H1 (cell line): ENCODE measurements at regions not wholly inside any gene's neighbourhood (a gene's known extent, or its start where the extent isn't known, plus 50 kb on each side); places are given as distances from the start of the nearest gene placed in this dataset.

Experiments used
- POLR2A ChIP-seq, 2 experiments: IDR thresholded peaks; 1 replicate in 1 of 2; 2 replicates in 1 of 2; pipeline ENCODE4 v1.6.1; 2011; ENCODE audit warnings: low read depth in 2 of 2, low read length in 2 of 2, mild to moderate bottlenecking in 2 of 2; ENCODE audit errors: control extremely low read depth in 1 of 2
- RAD21 ChIP-seq, 2 experiments: IDR thresholded peaks in 1 of 2; conservative IDR thresholded peaks in 1 of 2; 2 replicates each; pipeline ENCODE4 v1.6.1; 2011; ENCODE audit warnings: low read depth in 2 of 2, low read length in 2 of 2, improper control_type of control experiment in 1 of 2, inconsistent platforms in 1 of 2, mild to moderate bottlenecking in 1 of 2, moderate library complexity in 1 of 2
- ZNF274 ChIP-seq: IDR thresholded peaks from 2 replicates; pipeline ENCODE4 v1.7.0; 2012; ENCODE audit warnings: low read length, borderline replicate concordance; ENCODE audit errors: extremely low read depth
- TF ChIP-seq, protein P1 (sequence below), 3 experiments: IDR thresholded peaks; 1 replicate in 2 of 3; 2 replicates in 1 of 3; pipeline versions ENCODE4 v1.5.1 to v1.6.1; 2011; ENCODE audit warnings: low read length in 3 of 3, mild to moderate bottlenecking in 3 of 3, inconsistent platforms in 2 of 3, low read depth in 1 of 3, moderate library complexity in 1 of 3; ENCODE audit not compliant: insufficient read depth in 1 of 3; ENCODE audit errors: control extremely low read depth in 1 of 3
- TF ChIP-seq, protein P2 (sequence below): IDR thresholded peaks from 2 replicates; pipeline ENCODE4 v1.6.1; 2011; ENCODE audit warnings: low read length, improper control_type of control experiment

DNA sequence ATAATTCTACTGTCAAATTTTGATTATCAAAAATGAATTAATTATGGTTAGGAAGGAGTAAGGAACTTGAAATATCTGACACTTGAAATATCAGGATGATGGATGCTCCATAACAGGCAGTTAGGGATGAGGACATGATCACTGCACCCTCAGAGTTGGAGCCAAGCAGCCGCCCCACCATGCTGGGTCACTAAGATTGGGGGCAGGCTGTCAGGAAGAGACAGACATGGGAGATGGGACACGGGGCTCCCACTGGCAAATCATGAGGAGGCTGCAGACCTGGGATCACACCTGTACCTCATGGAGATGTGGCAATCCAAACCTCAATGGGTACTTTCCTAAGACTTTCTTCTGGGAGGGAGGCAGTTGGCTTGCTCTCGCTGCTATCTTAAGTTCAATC is 982.0 kb upstream of the ZEB2 start:
- TF ChIP-seq, protein P1, sequence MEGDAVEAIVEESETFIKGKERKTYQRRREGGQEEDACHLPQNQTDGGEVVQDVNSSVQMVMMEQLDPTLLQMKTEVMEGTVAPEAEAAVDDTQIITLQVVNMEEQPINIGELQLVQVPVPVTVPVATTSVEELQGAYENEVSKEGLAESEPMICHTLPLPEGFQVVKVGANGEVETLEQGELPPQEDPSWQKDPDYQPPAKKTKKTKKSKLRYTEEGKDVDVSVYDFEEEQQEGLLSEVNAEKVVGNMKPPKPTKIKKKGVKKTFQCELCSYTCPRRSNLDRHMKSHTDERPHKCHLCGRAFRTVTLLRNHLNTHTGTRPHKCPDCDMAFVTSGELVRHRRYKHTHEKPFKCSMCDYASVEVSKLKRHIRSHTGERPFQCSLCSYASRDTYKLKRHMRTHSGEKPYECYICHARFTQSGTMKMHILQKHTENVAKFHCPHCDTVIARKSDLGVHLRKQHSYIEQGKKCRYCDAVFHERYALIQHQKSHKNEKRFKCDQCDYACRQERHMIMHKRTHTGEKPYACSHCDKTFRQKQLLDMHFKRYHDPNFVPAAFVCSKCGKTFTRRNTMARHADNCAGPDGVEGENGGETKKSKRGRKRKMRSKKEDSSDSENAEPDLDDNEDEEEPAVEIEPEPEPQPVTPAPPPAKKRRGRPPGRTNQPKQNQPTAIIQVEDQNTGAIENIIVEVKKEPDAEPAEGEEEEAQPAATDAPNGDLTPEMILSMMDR (IDR thresholded peaks at IDR 0.05; ENCODE audit: control extremely low read depth in 1 of 3, insufficient read depth in 1 of 3, low read depth in 1 of 3, low read length in 3 of 3): no peak
- TF ChIP-seq, protein P2, sequence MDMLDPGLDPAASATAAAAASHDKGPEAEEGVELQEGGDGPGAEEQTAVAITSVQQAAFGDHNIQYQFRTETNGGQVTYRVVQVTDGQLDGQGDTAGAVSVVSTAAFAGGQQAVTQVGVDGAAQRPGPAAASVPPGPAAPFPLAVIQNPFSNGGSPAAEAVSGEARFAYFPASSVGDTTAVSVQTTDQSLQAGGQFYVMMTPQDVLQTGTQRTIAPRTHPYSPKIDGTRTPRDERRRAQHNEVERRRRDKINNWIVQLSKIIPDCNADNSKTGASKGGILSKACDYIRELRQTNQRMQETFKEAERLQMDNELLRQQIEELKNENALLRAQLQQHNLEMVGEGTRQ: no peak
- TF ChIP-seq POLR2A (IDR thresholded peaks at IDR 0.05; ENCODE audit: control extremely low read depth in 1 of 2, low read depth in 2 of 2, low read length in 2 of 2) (no peak), RAD21 (IDR thresholded peaks at IDR 0.05 in 1 of 2, conservative IDR thresholded peaks at IDR 0.05 in 1 of 2; ENCODE audit: low read depth in 2 of 2, low read length in 2 of 2) (no peak), ZNF274 (no peak)
